B cell (primary cell): ENCODE measurements at regions not wholly inside any gene's neighbourhood (a gene's known extent, or its start where the extent isn't known, plus 50 kb on each side); places are given as distances from the start of the nearest gene placed in this dataset.

ENCODE experiments used
- ATAC-seq: fragments of 200-7000 bp; cut with Tn5 transposase; one replicate; pipeline ENCODE4 v1.10.0; 2021; ENCODE audit warnings: low read depth, mild to moderate bottlenecking, moderate number of reproducible peaks, moderate library complexity
- CTCF ChIA-PET: fragments of 350-600 bp; sonication (Branson Sonifier 250); formaldehyde crosslinking; loops from one replicate; lab custom pipeline; 2021; ENCODE audit warnings: antibody characterized with exemption, inconsistent platforms; lab: Charles Lee
- POLR2A ChIA-PET: fragments of 350-600 bp; sonication (Branson Sonifier 250); formaldehyde crosslinking; loops from one replicate; lab custom pipeline; 2021; ENCODE audit warnings: antibody characterized with exemption; lab: Charles Lee
- DNase-seq: peaks from one replicate; pipeline ENCODE4 v3.0.0; 2013
- H2AFZ ChIP-seq: 2 replicates; pipeline ENCODE4 v1.6.1; 2012; ENCODE audit warnings: mild to moderate bottlenecking, low read depth, low read length; ENCODE audit not compliant: insufficient read depth, poor library complexity, severe bottlenecking
- H3K27ac ChIP-seq, 2 donors: 1 replicate in 1 of 2; 2 replicates in 1 of 2; pipeline ENCODE4 v1.5.1; 2012 to 2013; ENCODE audit warnings: low read length in 2 of 2, mild to moderate bottlenecking in 2 of 2, moderate library complexity in 1 of 2
- H3K27me3 ChIP-seq, 4 experiments: fragments of 200-600 bp in 1 of 4; sonication (generic) in 1 of 4; replicated peaks in 1 of 4; 1 replicate in 2 of 4; 2 replicates in 2 of 4; pipeline versions ENCODE4 v1.6.1 to v1.7.0; 2013 to 2016; ENCODE audit warnings: low read length in 3 of 4, mild to moderate bottlenecking in 2 of 4, mixed read lengths in 1 of 4, moderate library complexity in 1 of 4; ENCODE audit not compliant: insufficient read depth in 4 of 4, control insufficient read depth in 3 of 4; ENCODE audit errors: control extremely low read depth in 1 of 4
- H3K36me3 ChIP-seq, 2 experiments: replicated peaks in 1 of 2; 1 replicate in 1 of 2; 2 replicates in 1 of 2; pipeline versions ENCODE4 v1.6.1 to v1.7.1; 2013; ENCODE audit warnings: low read length in 1 of 2; ENCODE audit not compliant: insufficient read depth in 2 of 2, control insufficient read depth in 1 of 2; ENCODE audit errors: control extremely low read depth in 1 of 2, extremely low read depth in 1 of 2
- H3K4me1 ChIP-seq, 2 donors: fragments of 200-600 bp in 1 of 2; sonication (generic) in 1 of 2; 1 replicate in 1 of 2; 2 replicates in 1 of 2; pipeline versions ENCODE4 v1.5.1 to v1.6.1; 2013 to 2017; ENCODE audit warnings: low read length in 2 of 2; ENCODE audit not compliant: control insufficient read depth in 2 of 2, insufficient read depth in 2 of 2
- H3K4me2 ChIP-seq: replicated peaks from 2 replicates; pipeline ENCODE3; 2012; ENCODE audit warnings: mild to moderate bottlenecking, low read depth, low read length; ENCODE audit not compliant: poor library complexity, severe bottlenecking
- H3K4me3 ChIP-seq, 5 experiments: fragments of 200-600 bp in 1 of 5; sonication (generic) in 1 of 5; 1 replicate in 3 of 5; 2 replicates in 2 of 5; pipeline versions ENCODE4 v1.5.1 to v1.7.0; 2011 to 2016; ENCODE audit warnings: low read length in 4 of 5, mild to moderate bottlenecking in 4 of 5, low read depth in 2 of 5, control low read depth in 1 of 5, moderate library complexity in 1 of 5; ENCODE audit not compliant: insufficient read depth in 1 of 5; ENCODE audit errors: control extremely low read depth in 1 of 5, extremely low read depth in 1 of 5
- H3K79me2 ChIP-seq: fragments of 200-600 bp; sonication (generic); one replicate; pipeline ENCODE4 v1.6.0; 2016; ENCODE audit warnings: low read length; ENCODE audit not compliant: control insufficient read depth, insufficient read depth
- H3K9ac ChIP-seq: fragments of 200-600 bp; sonication (generic); 2 replicates; pipeline ENCODE4 v1.6.1; 2017; ENCODE audit warnings: mild to moderate bottlenecking, low read length, moderate library complexity
- H3K9me3 ChIP-seq, 3 donors: one replicate each; pipeline versions ENCODE4 v1.6.1 to v1.7.1; 2013; ENCODE audit warnings: low read length in 2 of 3; ENCODE audit not compliant: control insufficient read depth in 2 of 3, insufficient read depth in 1 of 3; ENCODE audit errors: control extremely low read depth in 1 of 3
- H4K20me1 ChIP-seq: 2 replicates; pipeline ENCODE4 v1.6.0; 2012; ENCODE audit warnings: mild to moderate bottlenecking, low read length; ENCODE audit not compliant: insufficient read depth, control insufficient read depth, poor library complexity, severe bottlenecking
- H3K27ac Mint-ChIP-seq: one replicate; pipeline ENCODE4 v1.8.0; 2021; ENCODE audit warnings: mixed read lengths
- H3K27me3 Mint-ChIP-seq: one replicate; pipeline ENCODE4 v1.8.0; 2021; ENCODE audit warnings: mixed read lengths
- H3K4me1 Mint-ChIP-seq: one replicate; pipeline ENCODE4 v1.8.0; 2021; ENCODE audit warnings: mixed read lengths
- H3K4me3 Mint-ChIP-seq: one replicate; pipeline ENCODE4 v1.8.0; 2021; ENCODE audit warnings: mixed read lengths
- H3K9me3 Mint-ChIP-seq: one replicate; pipeline ENCODE4 v1.8.0; 2022; ENCODE audit warnings: mixed read lengths; ENCODE audit not compliant: insufficient read depth
- EZH2 ChIP-seq: IDR thresholded peaks from 2 replicates; pipeline ENCODE4 v1.6.1; 2012; ENCODE audit warnings: borderline replicate concordance, low read depth, mild to moderate bottlenecking, moderate library complexity, low read length; ENCODE audit not compliant: insufficient read depth, poor library complexity, severe bottlenecking
- whole genome bisulfite sequencing: methylation state at CpG from one replicate; pipeline ENCODE4 v1.1.5; 2013; ENCODE audit warnings: missing lambda C conversion rate; ENCODE audit not compliant: insufficient coverage; 5-methylcytosine and 5-hydroxymethylcytosine counted together
- intact Hi-C: fragments of 100-400 bp; cut with micrococcal nuclease; formaldehyde crosslinking; loops from one replicate; pipeline ENCODE4 v1.10.0; 2022
- TF ChIP-seq, protein P1 (sequence below): fragments of 200-600 bp; IDR thresholded peaks from one replicate; pipeline ENCODE4 v1.8.0; 2022; ENCODE audit warnings: antibody characterized with exemption, mild to moderate bottlenecking

DNA sequence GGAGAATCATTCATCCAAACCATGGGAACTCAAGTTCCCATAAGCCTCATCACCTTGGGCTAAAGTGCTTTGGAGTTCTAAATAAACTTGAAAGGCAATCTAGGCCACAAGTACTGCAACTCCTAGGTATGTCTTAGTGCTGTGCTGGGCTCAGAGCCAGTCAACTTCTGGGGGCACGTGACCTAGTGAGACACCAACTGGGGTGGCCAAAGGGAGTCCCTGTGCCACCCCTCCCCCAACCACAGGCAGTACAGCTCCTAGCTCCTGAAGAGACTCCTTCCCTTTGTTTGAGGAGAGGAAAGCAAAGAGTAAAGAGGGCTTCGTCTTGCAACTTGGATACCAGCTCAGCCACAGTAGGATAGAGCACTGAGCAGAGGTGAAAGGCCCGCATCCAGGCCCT is 154.2 kb upstream of the IL1RAPL2 start:
- Mint-ChIP-seq H3K9me3 (no peaks in the 10 kb centered on the region), H3K4me1 (no peaks in the 10 kb centered on the region), H3K27ac (no peak overlapping the region), H3K4me3 (no peak overlapping the region), H3K27me3 (no peaks in the 10 kb centered on the region)
- Histone ChIP-seq H3K4me3 (no peak overlapping the region), H3K4me2 (no peak overlapping the region), H3K36me3 (no peaks in the 10 kb centered on the region), H3K27me3 (no peaks in the 10 kb centered on the region), H3K79me2 (no peaks in the 10 kb centered on the region), H3K9me3 (no peaks in the 10 kb centered on the region), H3K4me1 (no peaks in the 10 kb centered on the region), H3K9ac (no peak overlapping the region), H4K20me1 (no peaks in the 10 kb centered on the region), H3K27ac (no peak overlapping the region), H2AFZ (no peak overlapping the region)
- no peak for ATAC-seq
- no peak for DNase-seq
- no peak for TF ChIP-seq EZH2
- TF ChIP-seq, protein P1, sequence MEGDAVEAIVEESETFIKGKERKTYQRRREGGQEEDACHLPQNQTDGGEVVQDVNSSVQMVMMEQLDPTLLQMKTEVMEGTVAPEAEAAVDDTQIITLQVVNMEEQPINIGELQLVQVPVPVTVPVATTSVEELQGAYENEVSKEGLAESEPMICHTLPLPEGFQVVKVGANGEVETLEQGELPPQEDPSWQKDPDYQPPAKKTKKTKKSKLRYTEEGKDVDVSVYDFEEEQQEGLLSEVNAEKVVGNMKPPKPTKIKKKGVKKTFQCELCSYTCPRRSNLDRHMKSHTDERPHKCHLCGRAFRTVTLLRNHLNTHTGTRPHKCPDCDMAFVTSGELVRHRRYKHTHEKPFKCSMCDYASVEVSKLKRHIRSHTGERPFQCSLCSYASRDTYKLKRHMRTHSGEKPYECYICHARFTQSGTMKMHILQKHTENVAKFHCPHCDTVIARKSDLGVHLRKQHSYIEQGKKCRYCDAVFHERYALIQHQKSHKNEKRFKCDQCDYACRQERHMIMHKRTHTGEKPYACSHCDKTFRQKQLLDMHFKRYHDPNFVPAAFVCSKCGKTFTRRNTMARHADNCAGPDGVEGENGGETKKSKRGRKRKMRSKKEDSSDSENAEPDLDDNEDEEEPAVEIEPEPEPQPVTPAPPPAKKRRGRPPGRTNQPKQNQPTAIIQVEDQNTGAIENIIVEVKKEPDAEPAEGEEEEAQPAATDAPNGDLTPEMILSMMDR = no peak
- ChIA-PET CTCF (no interaction called here), POLR2A (no interaction called here)
- 50% methylated on average over 1 of the region's 3 CpGs for WGBS
- intact Hi-C loops = no loop called here

DNA sequence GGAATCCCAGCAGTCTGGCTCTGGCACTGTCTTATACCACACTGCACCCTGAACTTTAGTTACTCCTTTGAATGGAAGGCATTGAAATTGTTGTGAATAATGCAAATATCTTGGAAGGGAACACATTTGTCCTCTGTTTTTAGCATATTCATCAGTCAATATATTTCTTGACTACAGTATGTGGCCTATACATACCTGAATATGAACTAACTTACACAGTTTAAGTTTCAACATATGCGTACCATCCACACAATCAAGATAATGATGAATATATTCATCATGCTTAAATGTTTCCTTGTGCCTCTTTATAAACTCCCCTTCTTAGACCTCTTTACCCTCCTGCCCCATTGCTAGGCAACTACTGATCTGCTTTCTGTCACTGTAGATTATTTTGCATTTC is 145.7 kb upstream of the ESX1 start:
- TF ChIP-seq EZH2 = no peak
- TF ChIP-seq, protein P1 = no peak

More for the DNA sequence above, 145.7 kb upstream of the ESX1 start:
- Histone ChIP-seq H3K79me2 (no peaks in the 10 kb centered on the region), H3K27me3 (no peaks in the 10 kb centered on the region), H3K36me3 (no peaks in the 10 kb centered on the region), H3K4me3 (no peak overlapping the region), H3K9ac (no peak overlapping the region), H3K4me1 (no peaks in the 10 kb centered on the region), H3K4me2 (no peak overlapping the region), H3K9me3 (no peaks in the 10 kb centered on the region), H3K27ac (no peak overlapping the region), H4K20me1 (no peaks in the 10 kb centered on the region), H2AFZ (no peak overlapping the region)
- WGBS = no CpG with 5 or more reads among the region's 1 CpG
- ChIA-PET POLR2A (no interaction called here), CTCF (no interaction called here)
- DNase-seq = no peak
- no peaks in the 10 kb centered on the region for H3K4me1 Mint-ChIP-seq
- ATAC-seq = no peak
- H3K27ac Mint-ChIP-seq = no peak overlapping the region
- H3K4me3 Mint-ChIP-seq = no peak overlapping the region
- no peaks in the 10 kb centered on the region for H3K27me3 Mint-ChIP-seq
- intact Hi-C loops = no loop called here
- no peaks in the 10 kb centered on the region for H3K9me3 Mint-ChIP-seq
